K562 (cell line): ENCODE measurements at regions not wholly inside any gene's neighbourhood (a gene's known extent, or its start where the extent isn't known, plus 50 kb on each side); places are given as distances from the start of the nearest gene placed in this dataset.

Experiments used
- ATF1 ChIP-seq, 2 experiments: fragments of 450-650 bp in 1 of 2; IDR thresholded peaks; 2 replicates each; pipeline ENCODE4 v1.6.1; 2016; ENCODE audit warnings: missing compliant biosample characterization in 1 of 2, missing genetic modification characterization in 1 of 2
- CEBPZ ChIP-seq: fragments of 150-350 bp; IDR thresholded peaks from 2 replicates; pipeline ENCODE4 v1.6.1; 2014; ENCODE audit warnings: low read depth, mild to moderate bottlenecking, low read length, borderline replicate concordance
- CTCF ChIP-seq, 3 experiments: IDR thresholded peaks in 2 of 3; conservative IDR thresholded peaks in 1 of 3; 2 replicates each; pipeline ENCODE4 v1.5.1; 2011 to 2012; ENCODE audit warnings: low read length in 3 of 3, mild to moderate bottlenecking in 3 of 3, control low read depth in 2 of 3, improper control_type of control experiment in 1 of 3, inconsistent platforms in 1 of 3, low read depth in 1 of 3, mixed read lengths in 1 of 3, moderate library complexity in 1 of 3; ENCODE audit not compliant: insufficient read depth in 2 of 3
- E2F1 ChIP-seq: sonication (generic); formaldehyde crosslinking; IDR thresholded peaks from 2 replicates; pipeline ENCODE4 v1.8.1; 2023; ENCODE audit warnings: mild to moderate bottlenecking, missing genetic modification reagents, moderate library complexity
- GTF2F1 ChIP-seq: IDR thresholded peaks from 2 replicates; pipeline ENCODE4 v1.6.1; 2011; ENCODE audit warnings: low read depth, low read length, improper control_type of control experiment
- RFX5 ChIP-seq: IDR thresholded peaks from 2 replicates; pipeline ENCODE4 v1.6.1; 2011; ENCODE audit warnings: low read depth, mild to moderate bottlenecking, improper control_type of control experiment, low read length
- THRA ChIP-seq: fragments of 450-650 bp; IDR thresholded peaks from 2 replicates; pipeline ENCODE4 v1.6.1; 2017; ENCODE audit warnings: mild to moderate bottlenecking, moderate library complexity
- TF ChIP-seq, protein P1 (sequence below): sonication (generic); formaldehyde crosslinking; IDR thresholded peaks from 2 replicates; pipeline ENCODE4 v1.9.0; 2022; ENCODE audit warnings: mild to moderate bottlenecking, missing genetic modification reagents

DNA sequence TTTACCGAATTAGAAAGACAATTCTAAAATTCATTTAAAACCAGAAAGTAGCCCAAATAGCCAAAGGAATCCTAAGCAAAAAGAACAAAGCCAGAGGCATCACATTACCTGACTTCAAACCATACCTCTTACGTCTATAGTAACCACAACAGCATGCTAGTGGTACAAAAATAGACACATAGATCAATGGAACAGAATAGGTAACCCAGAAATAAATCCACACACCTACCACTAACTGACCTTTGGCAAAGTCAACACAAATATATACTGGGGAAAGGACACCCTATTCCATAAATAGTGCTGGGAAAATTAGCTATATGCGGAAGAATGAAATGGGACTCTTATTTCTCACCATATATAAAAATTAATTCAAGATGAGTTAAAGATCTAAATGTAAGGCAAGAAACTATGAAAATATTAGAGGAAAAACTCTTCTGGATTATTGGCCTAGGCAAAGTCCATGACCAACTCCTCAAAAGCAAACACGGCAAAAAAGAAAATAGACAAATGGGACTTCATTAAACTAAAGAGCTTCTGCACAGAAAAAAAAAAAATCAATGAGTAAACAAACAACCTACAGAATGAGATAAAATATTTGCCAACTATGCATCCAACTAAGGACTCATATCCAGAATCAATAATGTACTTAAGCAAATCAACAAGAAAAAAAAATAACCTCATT, 568.9 kb downstream of the SOX5 start:
- TF ChIP-seq RFX5 (no peak), E2F1 (CRISPR knock-in tag) (no peak), CTCF (IDR thresholded peaks at IDR 0.05 in 2 of 3, conservative IDR thresholded peaks at IDR 0.05 in 1 of 3; ENCODE audit: insufficient read depth in 2 of 3, low read depth in 1 of 3, low read length in 3 of 3) (no peak), CEBPZ (no peak), ATF1 (CRISPR knock-in tag; IDR thresholded peaks at IDR 0.05) (no peak), ATF1 (tag; IDR thresholded peaks at IDR 0.05) (no peak), GTF2F1 (no peak), THRA (no peak)
- TF ChIP-seq, protein P1, sequence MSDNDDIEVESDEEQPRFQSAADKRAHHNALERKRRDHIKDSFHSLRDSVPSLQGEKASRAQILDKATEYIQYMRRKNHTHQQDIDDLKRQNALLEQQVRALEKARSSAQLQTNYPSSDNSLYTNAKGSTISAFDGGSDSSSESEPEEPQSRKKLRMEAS (CRISPR knock-in tag) = no peak
